HEK293 (cell line): ENCODE measurements at regions not wholly inside any gene's neighbourhood (a gene's known extent, or its start where the extent isn't known, plus 50 kb on each side); places are given as distances from the start of the nearest gene placed in this dataset.

ENCODE experiments used
- GLIS2 ChIP-seq: fragments of 450-650 bp; formaldehyde crosslinking; IDR thresholded peaks from 2 replicates; pipeline ENCODE4 v1.5.1; 2016; ENCODE audit warnings: missing biosample characterization, missing genetic modification characterization
- IKZF3 ChIP-seq: fragments of 450-650 bp; IDR thresholded peaks from 2 replicates; pipeline ENCODE4 v1.5.0; 2018; ENCODE audit warnings: missing biosample characterization, mild to moderate bottlenecking, missing genetic modification characterization, moderate library complexity
- KLF1 ChIP-seq: fragments of 450-650 bp; formaldehyde crosslinking; IDR thresholded peaks from 2 replicates; pipeline ENCODE4 v1.5.1; 2016; ENCODE audit warnings: missing biosample characterization, missing genetic modification characterization
- OVOL3 ChIP-seq: fragments of 450-650 bp; formaldehyde crosslinking; IDR thresholded peaks from 2 replicates; pipeline ENCODE4 v1.5.1; 2016; ENCODE audit warnings: missing biosample characterization, missing genetic modification characterization
- SP7 ChIP-seq: fragments of 450-650 bp; formaldehyde crosslinking; IDR thresholded peaks from 2 replicates; pipeline ENCODE4 v1.5.1; 2016; ENCODE audit warnings: missing biosample characterization, missing genetic modification characterization
- ZBTB20 ChIP-seq: fragments of 450-650 bp; formaldehyde crosslinking; IDR thresholded peaks from 2 replicates; pipeline ENCODE4 v1.5.1; 2016; ENCODE audit warnings: missing biosample characterization, missing genetic modification characterization
- ZBTB21 ChIP-seq: fragments of 450-650 bp; formaldehyde crosslinking; IDR thresholded peaks from 2 replicates; pipeline ENCODE4 v1.5.1; 2017; ENCODE audit warnings: missing biosample characterization, missing genetic modification characterization
- ZBTB7A ChIP-seq: fragments of 450-650 bp; formaldehyde crosslinking; IDR thresholded peaks from 2 replicates; pipeline ENCODE4 v1.5.1; 2016; ENCODE audit warnings: low read depth, missing biosample characterization, missing genetic modification characterization
- ZNF121 ChIP-seq: fragments of 450-650 bp; formaldehyde crosslinking; IDR thresholded peaks from 2 replicates; pipeline ENCODE4 v1.5.1; 2016; ENCODE audit warnings: missing biosample characterization, missing genetic modification characterization
- ZNF138 ChIP-seq: fragments of 450-650 bp; formaldehyde crosslinking; IDR thresholded peaks from 2 replicates; pipeline ENCODE4 v1.5.1; 2016; ENCODE audit warnings: missing biosample characterization, missing genetic modification characterization, borderline replicate concordance
- ZNF169 ChIP-seq: fragments of 450-650 bp; formaldehyde crosslinking; IDR thresholded peaks from 2 replicates; pipeline ENCODE4 v1.5.1; 2016; ENCODE audit warnings: missing biosample characterization, missing genetic modification characterization
- ZNF19 ChIP-seq: fragments of 450-650 bp; formaldehyde crosslinking; IDR thresholded peaks from 2 replicates; pipeline ENCODE4; 2016; ENCODE audit warnings: missing biosample characterization, missing genetic modification characterization, low read depth
- ZNF202 ChIP-seq: fragments of 450-650 bp; formaldehyde crosslinking; IDR thresholded peaks from 2 replicates; pipeline ENCODE4 v1.5.1; 2016; ENCODE audit warnings: missing biosample characterization, missing genetic modification characterization, borderline replicate concordance
- ZNF211 ChIP-seq: fragments of 450-650 bp; formaldehyde crosslinking; IDR thresholded peaks from 2 replicates; pipeline ENCODE4 v1.5.1; 2016; ENCODE audit warnings: low read depth, missing biosample characterization, missing genetic modification characterization
- ZNF223 ChIP-seq: fragments of 450-650 bp; formaldehyde crosslinking; IDR thresholded peaks from 2 replicates; pipeline ENCODE4 v1.5.1; 2016; ENCODE audit warnings: missing biosample characterization, missing genetic modification characterization
- ZNF341 ChIP-seq: fragments of 450-650 bp; formaldehyde crosslinking; IDR thresholded peaks from 2 replicates; pipeline ENCODE4; 2016; ENCODE audit warnings: low read depth, missing biosample characterization, missing genetic modification characterization
- ZNF354C ChIP-seq: fragments of 450-650 bp; formaldehyde crosslinking; IDR thresholded peaks from 2 replicates; pipeline ENCODE4 v1.5.1; 2016; ENCODE audit warnings: missing biosample characterization, missing genetic modification characterization, low read depth, borderline replicate concordance
- ZNF394 ChIP-seq: fragments of 450-650 bp; formaldehyde crosslinking; IDR thresholded peaks from 2 replicates; pipeline ENCODE4 v1.5.1; 2016; ENCODE audit warnings: missing biosample characterization, missing genetic modification characterization, mild to moderate bottlenecking, moderate library complexity, borderline replicate concordance
- ZNF404 ChIP-seq: fragments of 450-650 bp; formaldehyde crosslinking; IDR thresholded peaks from 2 replicates; pipeline ENCODE4 v1.5.1; 2017; ENCODE audit warnings: missing biosample characterization, missing genetic modification characterization
- ZNF416 ChIP-seq: fragments of 450-650 bp; formaldehyde crosslinking; IDR thresholded peaks from 2 replicates; pipeline ENCODE4 v1.5.1; 2016; ENCODE audit warnings: missing biosample characterization, missing genetic modification characterization
- ZNF501 ChIP-seq: fragments of 450-650 bp; formaldehyde crosslinking; IDR thresholded peaks from 2 replicates; pipeline ENCODE4 v1.5.1; 2016; ENCODE audit warnings: missing biosample characterization, missing genetic modification characterization
- ZNF510 ChIP-seq: fragments of 450-650 bp; formaldehyde crosslinking; IDR thresholded peaks from 2 replicates; pipeline ENCODE4 v1.5.1; 2018; ENCODE audit warnings: mild to moderate bottlenecking, missing genetic modification characterization, missing biosample characterization; ENCODE audit not compliant: insufficient replicate concordance
- ZNF514 ChIP-seq: fragments of 450-650 bp; formaldehyde crosslinking; IDR thresholded peaks from 2 replicates; pipeline ENCODE4 v1.5.1; 2016; ENCODE audit warnings: missing biosample characterization, missing genetic modification characterization
- ZNF529 ChIP-seq: fragments of 450-650 bp; formaldehyde crosslinking; IDR thresholded peaks from 2 replicates; pipeline ENCODE4 v1.5.1; 2017; ENCODE audit warnings: missing genetic modification characterization, missing biosample characterization; ENCODE audit not compliant: insufficient replicate concordance
- ZNF571 ChIP-seq: fragments of 450-650 bp; formaldehyde crosslinking; IDR thresholded peaks from 2 replicates; pipeline ENCODE4 v1.5.0; 2017; ENCODE audit warnings: missing biosample characterization, missing genetic modification characterization
- ZNF626 ChIP-seq: fragments of 450-650 bp; sonication (Bioruptor Pico); formaldehyde crosslinking; IDR thresholded peaks from 2 replicates; pipeline ENCODE4 v1.5.1; 2018; ENCODE audit warnings: missing biosample characterization, missing genetic modification characterization, inconsistent platforms
- ZNF629 ChIP-seq: fragments of 450-650 bp; formaldehyde crosslinking; IDR thresholded peaks from 2 replicates; pipeline ENCODE4 v1.5.1; 2017; ENCODE audit warnings: missing biosample characterization, missing genetic modification characterization
- ZNF658 ChIP-seq: fragments of 450-650 bp; formaldehyde crosslinking; IDR thresholded peaks from 2 replicates; pipeline ENCODE4; 2016; ENCODE audit warnings: missing biosample characterization, missing genetic modification characterization
- ZNF660 ChIP-seq: fragments of 450-650 bp; IDR thresholded peaks from 2 replicates; pipeline ENCODE4 v1.5.1; 2018; ENCODE audit warnings: missing biosample characterization, mild to moderate bottlenecking, missing genetic modification characterization
- ZNF843 ChIP-seq: fragments of 450-650 bp; formaldehyde crosslinking; IDR thresholded peaks from 2 replicates; pipeline ENCODE4 v1.5.1; 2016; ENCODE audit warnings: missing biosample characterization, missing genetic modification characterization
- TF ChIP-seq, protein P1 (sequence below): fragments of 450-650 bp; formaldehyde crosslinking; IDR thresholded peaks from 2 replicates; pipeline ENCODE4 v1.5.1; 2016; ENCODE audit warnings: missing biosample characterization, missing genetic modification characterization
- TF ChIP-seq, protein P2 (sequence below): fragments of 450-650 bp; formaldehyde crosslinking; IDR thresholded peaks from 2 replicates; pipeline ENCODE4 v1.5.0; 2017; ENCODE audit warnings: missing biosample characterization, missing genetic modification characterization, borderline replicate concordance
- TF ChIP-seq, protein P3 (sequence below): sonication (generic); formaldehyde crosslinking; IDR thresholded peaks from 2 replicates; pipeline ENCODE4 v1.8.1; 2022; ENCODE audit warnings: mild to moderate bottlenecking, moderate library complexity, missing genetic modification reagents
- TF ChIP-seq, protein P4 (sequence below): fragments of 450-650 bp; formaldehyde crosslinking; IDR thresholded peaks from 2 replicates; pipeline ENCODE4 v1.5.1; 2017; ENCODE audit warnings: missing biosample characterization, missing genetic modification characterization

DNA sequence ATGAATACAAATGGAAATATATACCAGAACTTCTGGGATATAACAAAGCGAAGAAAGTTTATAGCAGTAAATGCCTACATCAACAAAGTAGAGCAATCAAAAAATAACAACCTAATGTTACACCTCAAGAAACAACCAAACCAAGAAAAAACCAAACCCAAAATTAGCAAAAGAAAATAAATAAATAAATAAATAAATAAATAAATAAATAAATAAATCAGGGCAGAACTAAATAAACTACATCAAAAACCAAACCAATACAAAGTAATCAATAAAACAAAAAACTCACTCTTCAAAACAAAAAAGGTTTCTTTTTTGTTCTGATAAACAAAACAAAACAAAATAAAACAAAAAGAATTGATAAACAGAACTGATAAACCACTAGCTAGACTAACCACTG is 88.4 kb upstream of the SPIN4 start (continued):
- TF ChIP-seq OVOL3 (tag by site-specific recombination) (0 out of 2 replicates have a peak, but pooled peaks have one; percentile 45), ZNF121 (tag by site-specific recombination) (peak; percentile 91), GLIS2 (tag by site-specific recombination) (no peak), ZNF202 (tag by site-specific recombination) (peak; percentile 100), ZNF660 (no peak), ZNF658 (no peak), ZNF404 (tag by site-specific recombination) (peak; percentile 97), SP7 (tag by site-specific recombination) (no peak), ZBTB7A (no peak), ZNF19 (tag by site-specific recombination) (peak; percentile 90; the same call in 1 of the 2 replicates), ZNF529 (tag by site-specific recombination) (peak; percentile 90), ZNF138 (tag by site-specific recombination) (peak; percentile 98), KLF1 (tag by site-specific recombination) (no peak), ZNF510 (tag by site-specific recombination) (peak; percentile 97), ZNF211 (tag by site-specific recombination) (no peak), IKZF3 (tag by site-specific recombination) (no peak), ZNF341 (tag by site-specific recombination) (peak; percentile 61), ZBTB21 (peak; percentile 59; the same call in 1 of the 2 replicates), ZNF501 (tag by site-specific recombination) (peak; percentile 96), ZNF394 (tag by site-specific recombination) (peak; percentile 99), ZNF514 (peak; percentile 98), ZNF169 (tag by site-specific recombination) (no peak), ZNF626 (tag by site-specific recombination) (no peak), ZNF629 (peak; percentile 82), ZNF223 (tag by site-specific recombination) (peak; percentile 75; the same call in 1 of the 2 replicates), ZNF416 (tag by site-specific recombination) (no peak), ZNF571 (no peak), ZNF843 (no peak), ZBTB20 (no peak), ZNF354C (tag by site-specific recombination) (peak; percentile 99)
- TF ChIP-seq, protein P1, sequence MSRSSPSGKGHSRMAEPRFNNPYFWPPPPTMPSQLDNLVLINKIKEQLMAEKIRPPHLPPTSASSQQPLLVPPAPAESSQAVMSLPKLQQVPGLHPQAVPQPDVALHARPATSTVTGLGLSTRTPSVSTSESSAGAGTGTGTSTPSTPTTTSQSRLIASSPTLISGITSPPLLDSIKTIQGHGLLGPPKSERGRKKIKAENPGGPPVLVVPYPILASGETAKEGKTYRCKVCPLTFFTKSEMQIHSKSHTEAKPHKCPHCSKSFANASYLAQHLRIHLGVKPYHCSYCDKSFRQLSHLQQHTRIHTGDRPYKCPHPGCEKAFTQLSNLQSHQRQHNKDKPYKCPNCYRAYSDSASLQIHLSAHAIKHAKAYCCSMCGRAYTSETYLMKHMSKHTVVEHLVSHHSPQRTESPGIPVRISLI (tag by site-specific recombination) = no peak
- TF ChIP-seq, protein P2, sequence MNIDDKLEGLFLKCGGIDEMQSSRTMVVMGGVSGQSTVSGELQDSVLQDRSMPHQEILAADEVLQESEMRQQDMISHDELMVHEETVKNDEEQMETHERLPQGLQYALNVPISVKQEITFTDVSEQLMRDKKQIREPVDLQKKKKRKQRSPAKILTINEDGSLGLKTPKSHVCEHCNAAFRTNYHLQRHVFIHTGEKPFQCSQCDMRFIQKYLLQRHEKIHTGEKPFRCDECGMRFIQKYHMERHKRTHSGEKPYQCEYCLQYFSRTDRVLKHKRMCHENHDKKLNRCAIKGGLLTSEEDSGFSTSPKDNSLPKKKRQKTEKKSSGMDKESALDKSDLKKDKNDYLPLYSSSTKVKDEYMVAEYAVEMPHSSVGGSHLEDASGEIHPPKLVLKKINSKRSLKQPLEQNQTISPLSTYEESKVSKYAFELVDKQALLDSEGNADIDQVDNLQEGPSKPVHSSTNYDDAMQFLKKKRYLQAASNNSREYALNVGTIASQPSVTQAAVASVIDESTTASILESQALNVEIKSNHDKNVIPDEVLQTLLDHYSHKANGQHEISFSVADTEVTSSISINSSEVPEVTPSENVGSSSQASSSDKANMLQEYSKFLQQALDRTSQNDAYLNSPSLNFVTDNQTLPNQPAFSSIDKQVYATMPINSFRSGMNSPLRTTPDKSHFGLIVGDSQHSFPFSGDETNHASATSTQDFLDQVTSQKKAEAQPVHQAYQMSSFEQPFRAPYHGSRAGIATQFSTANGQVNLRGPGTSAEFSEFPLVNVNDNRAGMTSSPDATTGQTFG (tag by site-specific recombination) = no peak
- TF ChIP-seq, protein P3, sequence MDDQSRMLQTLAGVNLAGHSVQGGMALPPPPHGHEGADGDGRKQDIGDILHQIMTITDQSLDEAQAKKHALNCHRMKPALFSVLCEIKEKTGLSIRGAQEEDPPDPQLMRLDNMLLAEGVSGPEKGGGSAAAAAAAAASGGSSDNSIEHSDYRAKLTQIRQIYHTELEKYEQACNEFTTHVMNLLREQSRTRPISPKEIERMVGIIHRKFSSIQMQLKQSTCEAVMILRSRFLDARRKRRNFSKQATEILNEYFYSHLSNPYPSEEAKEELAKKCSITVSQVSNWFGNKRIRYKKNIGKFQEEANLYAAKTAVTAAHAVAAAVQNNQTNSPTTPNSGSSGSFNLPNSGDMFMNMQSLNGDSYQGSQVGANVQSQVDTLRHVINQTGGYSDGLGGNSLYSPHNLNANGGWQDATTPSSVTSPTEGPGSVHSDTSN = no peak
- TF ChIP-seq, protein P4, sequence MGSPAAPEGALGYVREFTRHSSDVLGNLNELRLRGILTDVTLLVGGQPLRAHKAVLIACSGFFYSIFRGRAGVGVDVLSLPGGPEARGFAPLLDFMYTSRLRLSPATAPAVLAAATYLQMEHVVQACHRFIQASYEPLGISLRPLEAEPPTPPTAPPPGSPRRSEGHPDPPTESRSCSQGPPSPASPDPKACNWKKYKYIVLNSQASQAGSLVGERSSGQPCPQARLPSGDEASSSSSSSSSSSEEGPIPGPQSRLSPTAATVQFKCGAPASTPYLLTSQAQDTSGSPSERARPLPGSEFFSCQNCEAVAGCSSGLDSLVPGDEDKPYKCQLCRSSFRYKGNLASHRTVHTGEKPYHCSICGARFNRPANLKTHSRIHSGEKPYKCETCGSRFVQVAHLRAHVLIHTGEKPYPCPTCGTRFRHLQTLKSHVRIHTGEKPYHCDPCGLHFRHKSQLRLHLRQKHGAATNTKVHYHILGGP (tag by site-specific recombination) = no peak
